K562 (cell line): ENCODE measurements at regions not wholly inside any gene's neighbourhood (a gene's known extent, or its start where the extent isn't known, plus 50 kb on each side); places are given as distances from the start of the nearest gene placed in this dataset.

Experiments
- ATAC-seq: fragments of 200-7000 bp; cut with Tn5 transposase; 3 replicates; pipeline ENCODE4 v1.9.1; 2020; ENCODE audit warnings: moderate library complexity
- BruUV-seq: library from RNA; stranded (reverse); fragments of 400-500 nt; replicated peaks from 2 replicates; lab custom pipeline; 2021; lab: Mats Ljungman, UMichigan
- CTCF ChIA-PET: fragments of 300-600 bp; formaldehyde crosslinking; extraction: SDS; loops from one replicate; lab custom pipeline; 2021; ENCODE audit warnings: low intra/inter-chr PET ratio; lab: Yijun Ruan, JAX
- POLR2A ChIA-PET: fragments of 300-600, 350-650 bp; sonication (Branson Sonifier 250); formaldehyde crosslinking; extraction: SDS; loops from one replicate; lab custom pipeline; 2021; ENCODE audit warnings: antibody characterized with exemption, inconsistent platforms; lab: Yijun Ruan, JAX
- DNase-seq, 4 experiments: peaks; one replicate each; pipeline versions ENCODE4 v3.0.0 to v3.0.0-alpha.2; 2011 to 2018; ENCODE audit warnings: low spot score in 3 of 4, mixed read lengths in 3 of 4; ENCODE audit errors: extremely low read depth in 1 of 4
- FAIRE-seq: peaks from 2 replicates; lab custom pipeline; 2011; peaks lifted over from hg19 to GRCh38; lab: Jason Lieb, UNC
- H2AFZ ChIP-seq: 2 replicates; pipeline ENCODE4 v1.6.0; 2011; ENCODE audit warnings: low read depth, low read length, control low read depth, inconsistent platforms
- H3K27ac ChIP-seq: fragments of 200-600 bp; 3 replicates; pipeline ENCODE4 v1.8.0; 2011; ENCODE audit warnings: low read depth, mild to moderate bottlenecking, control low read depth, inconsistent platforms, low read length, moderate library complexity, mixed read lengths; ENCODE audit errors: extremely low read depth
- H3K27me3 ChIP-seq, 2 experiments: fragments of 300-600 bp in 1 of 2; 2 replicates in 1 of 2; 3 replicates in 1 of 2; pipeline versions ENCODE4 v1.6.0 to v1.8.0; 2011; ENCODE audit warnings: inconsistent platforms in 2 of 2, low read length in 2 of 2, mild to moderate bottlenecking in 1 of 2, mixed read lengths in 1 of 2, moderate library complexity in 1 of 2; ENCODE audit not compliant: control insufficient read depth in 2 of 2, insufficient read depth in 2 of 2
- H3K36me3 ChIP-seq: fragments of 300-600 bp; 3 replicates; pipeline ENCODE4 v1.8.0; 2011; ENCODE audit warnings: mild to moderate bottlenecking, low read length, inconsistent platforms; ENCODE audit not compliant: control insufficient read depth, insufficient read depth
- H3K4me1 ChIP-seq, 2 experiments: fragments of 200-600 bp in 1 of 2; replicated peaks in 1 of 2; 2 replicates in 1 of 2; 3 replicates in 1 of 2; pipeline versions ENCODE4 v1.5.1 to v1.8.0; 2011; ENCODE audit warnings: inconsistent platforms in 2 of 2, low read length in 2 of 2, mild to moderate bottlenecking in 1 of 2, mixed read lengths in 1 of 2, moderate library complexity in 1 of 2; ENCODE audit not compliant: control insufficient read depth in 2 of 2, insufficient read depth in 2 of 2
- H3K4me2 ChIP-seq: 2 replicates; pipeline ENCODE4 v1.6.1; 2011; ENCODE audit warnings: low read length, control low read depth, inconsistent platforms, mixed read lengths; ENCODE audit not compliant: insufficient read depth
- H3K4me3 ChIP-seq: fragments of 200-600 bp; sonication (generic), shearing (Covaris generic); 2 replicates; pipeline ENCODE4 v1.5.1; 2016; ENCODE audit warnings: control low read depth, inconsistent platforms
- H3K79me2 ChIP-seq: fragments of 200-600 bp; 3 replicates; pipeline ENCODE4 v1.8.0; 2011; ENCODE audit warnings: low read length, inconsistent platforms; ENCODE audit not compliant: control insufficient read depth, insufficient read depth
- H3K9ac ChIP-seq, 2 experiments: 2 replicates each; pipeline versions ENCODE4 v1.6.0 to v1.6.1; 2011; ENCODE audit warnings: low read depth in 2 of 2, low read length in 2 of 2, control low read depth in 1 of 2, inconsistent platforms in 1 of 2, mild to moderate bottlenecking in 1 of 2, mixed read lengths in 1 of 2; ENCODE audit not compliant: insufficient read depth in 1 of 2
- H3K9me1 ChIP-seq: one replicate; pipeline ENCODE4 v1.6.0; 2011; ENCODE audit warnings: inconsistent platforms, mild to moderate bottlenecking, low read length, moderate library complexity; ENCODE audit not compliant: control insufficient read depth, insufficient read depth
- H3K9me3 ChIP-seq: replicated peaks from 2 replicates; pipeline ENCODE4 v1.5.1; 2011; ENCODE audit warnings: low read depth, low read length, inconsistent platforms; ENCODE audit not compliant: control insufficient read depth, insufficient read depth
- H4K20me1 ChIP-seq: replicated peaks from 2 replicates; pipeline ENCODE4 v1.6.1; 2011; ENCODE audit warnings: low read length, inconsistent platforms, mixed read lengths; ENCODE audit not compliant: control insufficient read depth, insufficient read depth
- CREB3 ChIP-seq: fragments of 450-650 bp; conservative IDR thresholded peaks from 2 replicates; pipeline ENCODE4 v1.6.1; 2016; ENCODE audit warnings: missing genetic modification characterization, low read depth, mild to moderate bottlenecking, missing compliant biosample characterization, moderate library complexity
- FOS ChIP-seq: IDR thresholded peaks from 3 replicates; pipeline ENCODE4 v1.6.1; 2011; ENCODE audit not compliant: insufficient read length; ENCODE audit errors: extremely low read depth
- HNRNPUL1 ChIP-seq: fragments of 200-400 bp; formaldehyde crosslinking; IDR thresholded peaks from 2 replicates; pipeline ENCODE4 v1.6.1; 2017; ENCODE audit warnings: low read length
- NELFE ChIP-seq: IDR thresholded peaks from 2 replicates; pipeline ENCODE4 v1.6.1; 2011; ENCODE audit warnings: mild to moderate bottlenecking; ENCODE audit not compliant: insufficient read depth, insufficient read length
- NR2C2 ChIP-seq, 2 experiments: fragments of 200-800 bp in 1 of 2; sonication (Bioruptor generic) in 1 of 2; sonication (generic) in 1 of 2; formaldehyde crosslinking in 1 of 2; IDR thresholded peaks; 2 replicates each; pipeline versions ENCODE4 v1.6.1 to v1.8.0; 2016 to 2022; ENCODE audit warnings: mild to moderate bottlenecking in 1 of 2, missing compliant biosample characterization in 1 of 2, missing genetic modification characterization in 1 of 2, missing genetic modification reagents in 1 of 2
- NUFIP1 ChIP-seq: fragments of 450-650 bp; IDR thresholded peaks from 2 replicates; pipeline ENCODE4 v1.6.1; 2018; ENCODE audit not compliant: partially characterized antibody
- SMARCA5 ChIP-seq: fragments of 450-650 bp; IDR thresholded peaks from 2 replicates; pipeline ENCODE4 v1.6.1; 2016
- SNIP1 ChIP-seq: fragments of 450-650 bp; IDR thresholded peaks from 2 replicates; pipeline ENCODE4 v1.7.1; 2017; ENCODE audit warnings: low read depth, mild to moderate bottlenecking
- SREBF1 ChIP-seq: fragments of 150-350 bp; IDR thresholded peaks from 2 replicates; pipeline ENCODE4 v1.6.1; 2014; ENCODE audit warnings: antibody characterized with exemption, low read depth, low read length, borderline replicate concordance
- TRIM28 ChIP-seq: fragments of 450-650 bp; IDR thresholded peaks from 2 replicates; pipeline ENCODE4 v1.6.1; 2017
- ZBTB7A ChIP-seq: IDR thresholded peaks from 2 replicates; pipeline ENCODE4 v1.6.1; 2011; ENCODE audit warnings: low read depth, mild to moderate bottlenecking, low read length, moderate library complexity, borderline replicate concordance; ENCODE audit not compliant: control insufficient read depth
- ZNF274 ChIP-seq: IDR thresholded peaks from 2 replicates; pipeline ENCODE4 v1.6.1; 2011; ENCODE audit warnings: low read depth, mild to moderate bottlenecking, low read length, moderate library complexity, borderline replicate concordance
- ZNF277 ChIP-seq: fragments of 250-450 bp; sonication (Bioruptor Pico); IDR thresholded peaks from 2 replicates; pipeline ENCODE4 v1.8.0; 2022; ENCODE audit warnings: inconsistent platforms, mild to moderate bottlenecking, moderate library complexity, borderline replicate concordance
- WGBS: fragments of 100-300 bp; shearing (Covaris generic); methylation state at CpG from one replicate; pipeline ENCODE4 v1.1.6; 2016; ENCODE audit warnings: low coverage, mixed read lengths; ENCODE audit not compliant: insufficient coverage; ENCODE audit errors: missing lambda C conversion rate; 5-methylcytosine and 5-hydroxymethylcytosine counted together
- in situ Hi-C: fragments of 300-500 bp; cut with MboI; formaldehyde crosslinking; loops from 4 replicates; pipeline ENCODE4 v1.15.0; 2018; ENCODE audit warnings: inconsistent platforms, mixed read lengths
- intact Hi-C: fragments of 100-400 bp; cut with micrococcal nuclease; formaldehyde crosslinking; loops from 2 replicates; pipeline ENCODE4 v1.14.2; 2022

GRCh38 chr2:19810148-19810547, 91.6 kb downstream of the TTC32 start:
- Histone ChIP-seq H3K79me2 (no peaks in the 10 kb centered on the region), H3K4me3 (no peak overlapping the region), H3K9me3 (no peaks in the 10 kb centered on the region), H3K4me1 (no peaks in the 10 kb centered on the region), H3K27ac (no peak overlapping the region), H4K20me1 (no peaks in the 10 kb centered on the region), H3K9me1 (no peaks in the 10 kb centered on the region), H3K36me3 (no peaks in the 10 kb centered on the region)
- BruUV-seq, result no TSS peak
- POLR2A ChIA-PET, result no interaction called here
- TF ChIP-seq SMARCA5 (no peak), ZBTB7A (no peak), SNIP1 (no peak), FOS (no peak), ZNF274 (no peak), CREB3 (tag) (no peak), SREBF1 (no peak), HNRNPUL1 (no peak), NR2C2 (CRISPR knock-in tag; IDR thresholded peaks at IDR 0.05) (no peak), NR2C2 (tag; IDR thresholded peaks at IDR 0.05) (no peak), TRIM28 (no peak), NELFE (no peak), ZNF277 (CRISPR knock-in tag) (no peak), NUFIP1 (no peak)
- TF ChIP-seq, all 486 proteins: peak for 0
- H3K9ac ChIP-seq, result no peak overlapping the region
- CTCF ChIA-PET, result no interaction called here
- 0% methylated on average over 5 of the region's 5 CpGs for WGBS
- no peak overlapping the region for H2AFZ ChIP-seq
- in situ Hi-C loops, result no loop called here
- FAIRE-seq, result no peak
- no peak overlapping the region for H3K4me2 ChIP-seq
- DNase-seq, result no peak
- intact Hi-C loops, result no loop called here
- no peak for ATAC-seq
- peaks cover 2 to 24% of the 10 kb centered on the region in 2 experiments; a peak in 3 of 5 replicates for H3K27me3 ChIP-seq
